ENCODE measurements at regions not wholly inside any gene's neighbourhood (a gene's known extent, or its start where the extent isn't known, plus 50 kb on each side); places are given as distances from the start of the nearest gene placed in this dataset.
A peak's percentile ranks its signal among the peaks of the same experiment; 100 is the strongest.

GRCh38 chr3:68018275-68018674 is 363.9 kb upstream of the SUCLG2 start:
- TF ChIP-seq CTCF (IDR thresholded peaks at IDR 0.05; ENCODE audit: low read depth, low read length, poor library complexity, severe bottlenecking), result no peak
- no peak for TF ChIP-seq EZH2phosphoT487 (IDR thresholded peaks at IDR 0.05; ENCODE audit: borderline replicate concordance, low read length)
- H3K4me1 ChIP-seq (ENCODE audit: control insufficient read depth, low read length), result no peaks in the 10 kb centered on the region
- no peaks in the 10 kb centered on the region for H3K36me3 ChIP-seq (ENCODE audit: control insufficient read depth, low read length)

GRCh38 chr3:68017069-68017468 is 362.7 kb upstream of the SUCLG2 start:
- TF ChIP-seq CTCF (IDR thresholded peaks at IDR 0.05; ENCODE audit: low read depth, low read length, poor library complexity, severe bottlenecking), result peak; percentile 46
- no peak for TF ChIP-seq EZH2phosphoT487 (IDR thresholded peaks at IDR 0.05; ENCODE audit: borderline replicate concordance, low read length)
- H3K4me1 ChIP-seq (ENCODE audit: control insufficient read depth, low read length), result no peaks in the 10 kb centered on the region
- no peaks in the 10 kb centered on the region for H3K79me2 ChIP-seq (ENCODE audit: control insufficient read depth, low read length)
- no peak overlapping the region for H3K4me2 ChIP-seq (ENCODE audit: low read length)
- H4K20me1 ChIP-seq (ENCODE audit: control insufficient read depth, insufficient read depth, low read depth, low read length), result no peaks in the 10 kb centered on the region
- no peaks in the 10 kb centered on the region for H3K27me3 ChIP-seq (ENCODE audit: control insufficient read depth, low read length)
- H3K36me3 ChIP-seq (ENCODE audit: control insufficient read depth, low read length), result no peaks in the 10 kb centered on the region
- no peaks in the 10 kb centered on the region for H3K9me3 ChIP-seq (ENCODE audit: control insufficient read depth, insufficient read depth, low read length)
- no peak overlapping the region for H3K4me3 ChIP-seq (ENCODE audit: low read length)
- no peaks in the 10 kb centered on the region for H3K9me2 ChIP-seq (replicated peaks; ENCODE audit: control insufficient read depth, low read length)
- H3K27ac ChIP-seq (ENCODE audit: low read depth, low read length), result no peak overlapping the region
- no peaks in the 10 kb centered on the region for H3F3A ChIP-seq (ENCODE audit: control insufficient read depth, insufficient read depth)

More at GRCh38 chr3:68018275-68018674, 363.9 kb upstream of the SUCLG2 start:
- Histone ChIP-seq H3K4me3 (ENCODE audit: low read length) (no peak overlapping the region), H3K4me2 (ENCODE audit: low read length) (no peak overlapping the region), H3K79me2 (ENCODE audit: control insufficient read depth, low read length) (no peaks in the 10 kb centered on the region), H3F3A (ENCODE audit: control insufficient read depth, insufficient read depth) (no peaks in the 10 kb centered on the region), H3K9me2 (replicated peaks; ENCODE audit: control insufficient read depth, low read length) (no peaks in the 10 kb centered on the region), H4K20me1 (ENCODE audit: control insufficient read depth, insufficient read depth, low read depth, low read length) (no peaks in the 10 kb centered on the region), H3K27me3 (ENCODE audit: control insufficient read depth, low read length) (no peaks in the 10 kb centered on the region), H3K27ac (ENCODE audit: low read depth, low read length) (no peak overlapping the region), H3K9me3 (ENCODE audit: control insufficient read depth, insufficient read depth, low read length) (no peaks in the 10 kb centered on the region)

GRCh38 chr3:68009900-68010299 is 355.5 kb upstream of the SUCLG2 start:
- TF ChIP-seq EZH2phosphoT487 (IDR thresholded peaks at IDR 0.05; ENCODE audit: borderline replicate concordance, low read length), result no peak
- TF ChIP-seq CTCF (IDR thresholded peaks at IDR 0.05; ENCODE audit: low read depth, low read length, poor library complexity, severe bottlenecking), result no peak
- H3K4me1 ChIP-seq (ENCODE audit: control insufficient read depth, low read length), result no peaks in the 10 kb centered on the region
- no peaks in the 10 kb centered on the region for H3K27me3 ChIP-seq (ENCODE audit: control insufficient read depth, low read length)
- H3K4me2 ChIP-seq (ENCODE audit: low read length), result no peak overlapping the region
- H3K27ac ChIP-seq (ENCODE audit: low read depth, low read length), result no peak overlapping the region
- H3K4me3 ChIP-seq (ENCODE audit: low read length), result no peak overlapping the region
- no peaks in the 10 kb centered on the region for H4K20me1 ChIP-seq (ENCODE audit: control insufficient read depth, insufficient read depth, low read depth, low read length)
- H3K36me3 ChIP-seq (ENCODE audit: control insufficient read depth, low read length), result no peaks in the 10 kb centered on the region
- no peaks in the 10 kb centered on the region for H3K9me3 ChIP-seq (ENCODE audit: control insufficient read depth, insufficient read depth, low read length)
- H3K9me2 ChIP-seq (replicated peaks; ENCODE audit: control insufficient read depth, low read length), result no peaks in the 10 kb centered on the region
- no peaks in the 10 kb centered on the region for H3K79me2 ChIP-seq (ENCODE audit: control insufficient read depth, low read length)
- no peaks in the 10 kb centered on the region for H3F3A ChIP-seq (ENCODE audit: control insufficient read depth, insufficient read depth)
